NCI-H1930 (cell line): ENCODE measurements at regions not wholly inside any gene's neighbourhood (a gene's known extent, or its start where the extent isn't known, plus 50 kb on each side); places are given as distances from the start of the nearest gene placed in this dataset.
"Not testable (repeated sequence)": the region's sequence is repeated elsewhere in the genome, so short reads cannot be mapped to it uniquely, and the experiment has no call there.

Source experiments
- DNase-seq, 2 experiments: peaks; one replicate each; lab custom pipeline; 2025; lab: John Stamatoyannopoulos, UW

DNA sequence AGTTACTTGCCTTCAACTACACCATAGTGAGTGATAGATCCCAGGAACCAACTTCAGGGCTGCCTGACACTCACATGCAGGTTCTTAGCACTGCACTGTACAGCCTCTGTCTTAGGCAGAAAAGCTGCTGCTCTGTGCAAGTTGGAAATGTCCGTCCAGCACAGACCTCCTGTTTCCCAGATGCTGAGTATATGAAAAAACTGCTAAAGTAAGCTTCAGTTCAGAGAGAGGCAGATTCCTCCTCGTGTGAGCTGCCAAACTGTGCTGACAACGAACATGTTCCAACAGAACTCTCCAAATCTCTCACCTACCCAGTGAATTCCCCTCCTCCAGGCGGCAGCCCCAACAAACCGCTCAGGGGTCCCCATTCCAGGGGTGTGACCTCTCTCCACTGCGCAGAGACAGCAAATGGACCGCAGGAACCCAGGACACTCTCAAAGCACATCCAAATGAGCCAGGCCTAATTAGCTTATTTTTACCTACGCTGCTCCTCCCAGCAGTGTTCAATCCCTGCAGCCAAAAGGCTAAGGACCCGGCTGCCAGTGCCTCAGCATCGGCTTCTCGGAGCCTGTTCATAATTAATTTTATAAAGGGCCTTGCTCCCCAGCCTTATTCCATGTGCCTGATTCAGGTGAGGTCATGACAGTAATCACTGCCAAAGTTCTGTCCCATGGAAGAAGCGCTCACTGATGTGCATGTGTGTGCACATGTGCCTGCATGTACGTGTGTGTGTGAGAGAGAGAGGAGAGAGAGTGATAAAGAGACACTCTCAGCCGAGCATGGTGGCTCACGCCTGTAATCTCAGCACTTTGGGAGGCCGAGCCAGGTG, 159.5 kb upstream of the AUTS2 start:
- no peak for DNase-seq

DNA sequence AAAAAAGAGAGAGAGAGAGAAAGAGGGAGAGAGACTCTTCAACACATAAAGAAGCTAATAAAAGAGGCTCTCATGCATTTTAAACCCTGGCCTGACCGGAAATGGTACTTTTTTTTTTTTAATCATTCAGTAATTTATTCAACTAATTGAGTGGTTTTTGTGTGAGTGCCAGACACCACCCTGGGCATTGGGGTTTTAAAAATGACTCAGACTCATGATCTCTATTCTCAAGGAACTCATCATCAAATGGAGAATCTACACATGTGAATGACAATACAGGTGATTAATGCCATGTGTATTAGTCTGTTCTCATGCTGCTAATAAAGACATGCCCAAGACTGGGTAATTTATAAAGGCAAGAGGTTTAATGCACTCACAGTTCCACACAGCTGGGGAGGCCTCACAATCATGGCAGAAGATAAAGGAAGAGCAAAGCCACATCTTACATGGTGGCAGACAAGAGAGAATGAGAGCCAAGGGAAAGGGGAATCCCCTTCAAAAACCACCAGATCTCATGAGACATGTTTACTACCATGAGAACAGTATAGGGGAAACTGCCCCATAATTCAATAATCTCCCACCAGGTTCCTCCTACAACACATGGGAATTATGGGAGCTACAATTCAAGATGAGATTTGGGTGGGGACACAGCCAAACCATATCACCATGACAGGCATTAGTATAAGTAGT, 158.5 kb upstream of the AUTS2 start:
- DNase-seq = no peak

DNA sequence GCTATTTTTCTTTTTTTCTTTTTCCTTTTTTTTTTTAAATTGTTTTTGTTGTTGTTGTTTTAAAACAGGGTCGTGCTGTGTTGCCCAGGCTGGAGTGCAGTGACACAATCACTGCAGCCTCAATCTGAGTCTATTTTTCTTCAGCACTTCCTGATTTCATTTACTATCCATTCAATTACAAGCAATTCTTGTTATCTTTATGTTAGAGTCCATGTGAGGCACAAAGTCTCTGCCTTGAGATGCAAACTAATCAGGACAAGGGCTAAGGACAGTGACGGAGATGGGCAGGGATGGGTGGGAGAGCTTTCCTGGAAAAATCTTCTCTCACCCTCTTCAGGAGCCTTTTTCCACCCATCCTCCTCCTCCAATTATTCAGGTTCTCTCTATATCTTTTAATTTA, 157.3 kb upstream of the AUTS2 start:
- no peak for DNase-seq

DNA sequence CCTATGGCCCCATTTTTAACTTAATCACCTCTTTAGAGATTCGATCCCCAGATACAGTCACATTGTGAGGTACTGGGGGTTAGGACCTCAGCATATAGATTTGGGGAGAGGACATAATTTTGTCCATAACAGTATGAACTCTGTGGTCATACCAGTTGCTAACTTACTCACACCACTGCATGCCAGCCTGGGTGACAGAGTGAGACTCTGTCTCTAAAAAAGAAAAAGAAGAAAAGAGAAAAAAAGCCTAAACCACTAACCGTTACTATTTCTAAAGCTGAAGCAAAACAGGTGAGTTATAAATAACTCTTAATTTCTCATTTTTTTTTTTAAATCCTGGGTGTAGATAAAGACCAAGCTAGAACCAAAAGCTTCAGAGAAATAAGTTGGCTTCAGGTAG, 155.1 kb upstream of the AUTS2 start:
- no peak for DNase-seq

DNA sequence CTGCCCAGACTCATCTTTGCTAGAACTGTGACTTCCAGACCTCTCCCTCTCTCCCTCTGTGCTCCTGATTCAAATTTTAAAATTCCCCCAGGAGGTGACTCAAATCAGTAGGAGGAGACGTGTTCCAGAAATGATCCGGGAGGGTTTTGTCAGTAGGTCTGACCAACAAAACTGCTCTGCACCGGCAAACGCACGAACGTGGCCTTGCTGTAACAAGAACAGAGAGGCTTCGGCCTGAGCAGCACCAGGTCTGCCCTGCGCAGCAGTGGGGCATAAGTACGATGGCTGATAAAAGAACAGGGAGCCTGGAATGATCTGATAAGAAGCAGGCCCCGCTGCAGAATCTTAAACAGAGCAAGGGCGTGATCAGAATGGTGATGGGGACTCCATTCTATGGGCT, 152.7 kb upstream of the AUTS2 start:
- no peak for DNase-seq

DNA sequence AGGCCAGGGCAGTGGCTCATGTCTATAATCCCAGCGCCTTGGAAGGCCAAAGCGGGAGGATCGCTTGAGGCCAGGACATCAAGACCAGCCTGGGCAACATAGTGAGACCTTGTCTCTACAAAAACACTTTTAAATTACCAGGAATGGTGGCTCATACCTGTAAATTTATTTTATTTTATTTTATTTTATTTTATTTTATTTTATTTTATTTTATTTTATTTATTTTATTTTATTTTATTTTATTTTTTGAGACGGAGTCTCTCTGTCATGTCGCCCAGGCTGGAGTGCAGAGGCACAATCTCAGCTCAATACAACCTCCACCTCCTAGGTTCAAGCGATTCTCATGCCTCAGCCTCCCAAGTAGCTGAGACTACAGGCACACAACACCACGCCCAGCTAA, 152.1 kb upstream of the AUTS2 start:
- not testable (repeated sequence) for DNase-seq

DNA sequence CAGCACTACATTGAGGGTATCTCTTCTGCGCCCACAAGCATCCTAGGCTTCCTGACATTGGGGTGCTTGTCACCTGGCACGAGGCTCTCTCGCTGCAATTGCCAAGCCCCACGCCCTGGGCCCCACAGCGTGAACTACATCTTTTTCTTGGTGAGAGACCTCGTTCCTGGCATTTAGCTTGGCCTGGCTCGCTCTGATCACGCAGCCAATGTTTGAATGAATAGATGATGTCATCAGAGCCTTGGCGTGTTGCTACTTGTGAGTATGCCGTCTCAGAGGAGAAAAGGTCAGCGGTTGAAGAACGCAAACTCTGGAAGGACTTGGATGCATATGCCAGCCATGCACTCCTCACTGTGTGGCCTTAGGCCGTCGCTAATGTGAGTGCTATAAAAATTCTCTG, 150.2 kb upstream of the AUTS2 start:
- no peak for DNase-seq

DNA sequence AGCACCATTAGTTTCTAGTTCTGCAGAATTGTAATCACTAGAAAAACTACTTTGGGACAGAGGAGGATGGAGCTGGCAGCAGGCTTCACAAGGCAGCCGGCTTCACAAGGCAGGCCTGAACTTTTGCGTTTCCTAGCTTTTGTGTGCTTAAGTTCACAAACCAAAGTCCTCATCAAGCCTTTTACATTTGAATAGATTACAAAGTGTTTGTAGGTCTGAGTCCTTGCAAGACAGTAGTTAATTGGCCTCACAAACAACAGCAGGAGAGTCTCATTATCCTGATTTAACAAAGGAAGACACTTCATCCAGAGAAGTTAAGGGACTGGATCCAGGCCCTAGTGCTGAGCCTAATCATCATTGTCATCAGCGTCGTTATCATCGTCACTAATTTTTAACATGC, 147.8 kb upstream of the AUTS2 start:
- no peak for DNase-seq

DNA sequence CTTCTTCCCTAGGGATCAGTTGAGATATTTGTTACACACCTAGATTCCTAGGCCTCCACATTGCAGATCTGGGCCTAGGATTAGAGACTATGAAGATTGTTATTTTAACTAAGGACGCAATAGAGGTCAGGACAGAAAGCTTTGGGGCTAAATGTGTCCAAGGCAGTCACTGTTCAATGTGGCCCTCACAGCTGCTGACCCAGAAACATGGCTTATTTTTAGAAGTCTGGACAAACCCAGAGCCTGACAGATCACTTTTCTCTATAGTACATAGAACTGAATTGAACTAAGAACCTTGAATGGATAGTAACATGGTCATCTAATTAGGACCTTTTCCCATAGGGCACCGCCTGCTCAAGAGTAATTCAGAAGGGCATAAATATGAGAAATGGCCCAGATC, 146.6 kb upstream of the AUTS2 start:
- no peak for DNase-seq

DNA sequence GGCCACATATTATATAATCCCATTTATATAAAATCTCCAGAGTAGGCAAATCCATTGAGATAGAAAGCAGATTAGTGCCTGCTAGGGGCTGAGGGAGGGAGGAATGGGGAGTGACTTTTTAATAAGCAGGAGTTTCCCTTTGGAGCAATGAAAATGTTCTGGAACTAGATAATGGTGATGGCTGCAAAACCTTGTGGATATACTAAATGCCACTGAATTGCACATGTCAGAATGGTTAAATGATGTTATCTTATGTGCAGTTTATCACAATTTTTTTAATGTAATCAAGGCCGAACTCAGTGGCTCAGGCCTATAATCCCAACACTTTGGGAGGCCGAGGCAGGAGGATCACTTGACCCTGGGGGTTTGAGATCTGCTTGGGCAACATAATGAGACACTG, 145.5 kb upstream of the AUTS2 start:
- DNase-seq = no peak

DNA sequence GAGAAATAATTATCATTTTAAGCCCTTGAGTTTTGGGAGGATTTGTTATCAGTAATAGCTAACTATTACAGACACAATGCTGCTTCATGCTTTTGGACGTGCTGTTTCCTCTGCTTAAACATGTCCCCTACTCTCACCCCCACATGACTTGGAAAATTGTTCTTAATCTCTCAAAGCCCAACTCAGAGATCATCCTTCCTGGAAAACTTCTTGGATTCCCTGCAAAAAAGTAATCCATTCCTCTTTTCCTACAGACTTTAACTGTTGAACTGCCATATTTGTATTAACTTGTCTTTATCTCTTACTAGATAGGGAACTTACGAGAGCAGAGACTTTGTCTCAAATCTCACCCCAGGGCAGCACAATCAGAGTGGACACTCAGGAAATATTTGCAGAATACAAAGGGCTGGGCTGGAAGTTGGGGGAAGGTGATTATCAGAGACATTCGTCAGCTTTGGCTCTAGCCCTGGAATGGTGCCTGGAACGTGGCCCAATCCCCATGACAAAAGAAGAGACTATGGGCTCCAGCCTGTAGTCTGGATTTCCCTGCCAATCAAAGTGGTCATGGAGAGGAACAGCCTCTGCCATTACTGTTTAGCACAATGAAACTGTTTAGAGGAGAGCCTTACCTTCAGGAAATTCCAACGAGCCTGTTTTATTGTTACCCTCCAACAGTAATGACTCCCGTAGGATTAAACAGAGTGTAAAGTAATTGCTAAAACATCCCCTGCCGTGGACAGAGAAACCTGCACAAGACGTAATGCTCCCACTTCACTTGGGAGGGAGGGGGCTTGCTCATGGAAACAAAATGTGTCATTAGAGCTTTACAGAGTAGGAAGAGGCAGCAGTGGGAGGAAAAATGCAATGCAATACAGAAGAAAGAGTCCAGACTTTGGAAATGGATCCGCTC, 140.4 kb upstream of the AUTS2 start:
- DNase-seq = no peak

DNA sequence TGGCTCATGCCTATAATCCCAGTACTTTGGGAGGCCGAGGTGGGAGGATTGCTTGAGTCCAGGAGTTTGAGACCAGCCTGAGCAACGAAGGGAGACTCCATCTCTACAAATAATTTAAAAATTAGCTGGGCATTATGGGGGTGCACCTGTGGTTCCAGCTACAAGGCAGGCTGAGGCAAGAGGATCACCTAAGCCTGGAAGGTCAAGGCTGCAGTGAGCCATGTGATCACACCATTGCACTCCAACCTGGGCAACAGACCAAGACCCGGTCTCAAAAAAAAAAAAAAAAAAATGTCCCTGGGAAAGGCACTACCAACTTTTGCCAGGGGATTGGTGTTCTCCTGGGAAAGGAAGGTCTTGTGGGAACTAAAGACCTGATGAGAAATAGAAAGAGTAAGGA, 134.2 kb upstream of the AUTS2 start:
- DNase-seq = no peak

DNA sequence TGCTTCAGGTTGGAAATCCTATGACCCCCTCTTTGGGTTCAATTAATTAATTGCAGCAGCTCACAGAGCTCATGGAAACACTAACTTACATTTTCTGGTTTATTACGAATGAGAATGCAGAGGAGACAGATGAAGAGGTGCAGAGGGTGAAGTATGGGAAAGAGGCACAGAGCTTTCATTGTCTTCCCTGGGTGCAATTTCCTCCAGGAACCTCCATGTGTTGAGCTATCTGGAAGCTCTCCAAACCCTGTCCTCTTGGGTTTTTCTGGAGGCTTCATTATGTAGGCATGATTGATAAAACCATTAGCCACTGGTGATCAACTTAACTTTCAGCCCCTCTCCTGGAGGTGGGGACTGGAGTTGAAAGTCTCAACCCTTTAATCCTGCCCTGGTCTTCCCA, 133.0 kb upstream of the AUTS2 start:
- DNase-seq = no peak

DNA sequence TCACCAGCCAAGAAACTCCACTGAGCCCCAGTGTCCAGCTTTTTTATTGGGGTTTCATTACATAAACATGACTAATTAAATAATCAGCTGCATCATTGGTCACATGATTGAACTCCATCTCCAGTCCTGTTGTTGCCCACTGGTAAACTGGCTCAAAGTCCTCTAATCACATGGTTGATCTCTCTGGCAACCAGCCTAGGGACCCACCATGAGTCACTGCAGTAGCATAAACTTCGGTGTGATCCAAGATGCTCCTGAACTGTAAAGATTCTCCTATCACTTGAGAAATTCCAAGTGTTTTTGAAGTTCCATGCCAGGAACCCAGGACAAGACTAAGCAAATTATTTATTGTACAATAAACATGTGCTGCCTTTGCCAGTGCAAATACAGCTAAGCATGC, 130.4 kb upstream of the AUTS2 start:
- DNase-seq = no peak

DNA sequence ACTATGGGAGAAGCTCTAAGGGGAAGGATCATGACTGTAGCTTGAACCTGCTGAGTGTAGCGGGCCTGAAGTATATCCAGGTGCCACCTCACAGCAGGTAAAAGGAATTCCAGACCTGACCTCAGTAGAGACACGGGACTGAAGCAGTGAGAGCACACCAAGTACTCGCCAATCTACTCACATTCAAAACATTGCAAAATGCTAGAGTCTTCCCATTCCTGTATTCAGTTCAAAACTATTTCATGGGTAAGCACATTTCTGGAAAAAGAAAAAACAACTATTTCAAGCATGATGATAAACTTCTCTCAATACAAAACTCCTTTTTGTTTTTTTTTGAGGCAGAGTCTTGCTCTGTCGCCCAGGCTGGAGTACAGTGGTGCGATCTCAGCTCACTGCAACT, 121.9 kb upstream of the AUTS2 start:
- no peak for DNase-seq

DNA sequence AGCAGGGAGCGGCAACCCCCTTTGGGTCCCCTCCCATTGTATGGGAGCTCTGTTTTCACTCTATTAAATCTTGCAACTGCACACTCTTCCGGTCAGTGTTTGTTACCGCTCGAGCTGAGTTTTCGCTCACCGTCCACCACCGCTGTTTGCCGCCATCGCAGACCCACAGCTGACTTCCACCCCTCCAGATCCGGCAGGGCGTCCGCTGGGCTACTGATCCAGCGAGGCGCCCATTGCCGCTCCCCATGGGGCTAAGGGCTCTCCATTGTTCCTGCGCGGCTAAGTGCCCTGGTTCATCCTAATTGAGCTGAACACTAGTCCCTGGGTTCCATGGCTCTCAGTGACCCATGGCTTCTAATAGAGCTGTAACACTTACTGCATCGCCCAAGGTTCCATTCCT, 115.6 kb upstream of the AUTS2 start:
- DNase-seq = no peak

DNA sequence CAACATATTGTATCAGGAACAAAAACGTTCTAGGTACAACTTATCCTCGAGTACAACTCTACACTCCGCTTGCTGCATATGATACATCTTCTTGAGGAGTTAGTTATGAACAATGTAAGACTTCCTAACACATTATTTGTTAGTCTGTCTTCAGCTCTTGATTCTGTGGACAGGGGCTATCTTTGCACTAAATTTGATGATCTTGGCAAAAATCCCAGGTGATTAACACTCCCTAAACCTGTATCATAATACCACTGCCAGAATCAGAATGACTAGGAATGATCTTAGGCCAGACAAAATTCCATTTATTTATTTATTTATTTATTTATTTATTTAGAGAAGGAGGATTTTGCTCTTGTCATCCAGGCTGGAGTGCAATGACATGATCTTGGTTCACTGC, 108.7 kb upstream of the AUTS2 start:
- no peak for DNase-seq

DNA sequence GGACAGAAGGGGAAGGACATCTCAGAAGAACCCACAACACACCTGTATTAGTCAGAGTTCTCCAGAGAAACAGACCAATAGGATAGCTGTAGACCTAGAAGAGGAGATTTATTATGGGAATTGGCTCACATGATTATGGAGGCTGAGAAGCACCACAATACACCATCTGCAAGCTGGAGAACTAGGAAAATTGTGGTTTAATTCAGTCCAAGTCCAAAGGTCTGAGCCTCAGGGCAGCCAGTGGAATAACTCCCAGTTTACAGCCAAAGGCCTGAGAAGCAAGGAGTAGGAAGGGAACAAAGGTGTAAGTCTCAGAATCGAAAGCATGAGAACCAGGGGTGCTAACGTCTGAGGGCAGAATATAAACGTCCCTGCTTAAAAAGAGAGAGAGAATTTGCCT, 99.6 kb upstream of the AUTS2 start:
- DNase-seq = no peak

DNA sequence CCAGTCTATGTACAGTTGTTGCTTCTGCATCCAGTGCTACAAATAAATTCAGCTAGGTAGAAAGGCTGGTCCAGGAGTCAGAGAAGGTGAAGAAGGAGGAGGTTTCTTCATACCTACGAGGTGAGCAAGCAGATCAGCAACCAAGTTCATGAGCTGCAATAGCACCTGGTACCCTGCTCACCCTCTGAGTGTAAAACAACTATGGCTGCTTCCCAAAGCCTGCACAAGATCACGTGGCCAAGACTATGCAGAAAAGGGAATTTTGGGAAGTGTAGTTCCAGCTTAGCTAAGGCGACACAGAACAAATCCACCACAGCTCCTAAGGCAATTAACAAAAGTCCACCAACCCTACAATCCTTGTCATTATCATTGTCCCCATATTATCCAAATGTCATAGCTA, 95.9 kb upstream of the AUTS2 start:
- DNase-seq = no peak

DNA sequence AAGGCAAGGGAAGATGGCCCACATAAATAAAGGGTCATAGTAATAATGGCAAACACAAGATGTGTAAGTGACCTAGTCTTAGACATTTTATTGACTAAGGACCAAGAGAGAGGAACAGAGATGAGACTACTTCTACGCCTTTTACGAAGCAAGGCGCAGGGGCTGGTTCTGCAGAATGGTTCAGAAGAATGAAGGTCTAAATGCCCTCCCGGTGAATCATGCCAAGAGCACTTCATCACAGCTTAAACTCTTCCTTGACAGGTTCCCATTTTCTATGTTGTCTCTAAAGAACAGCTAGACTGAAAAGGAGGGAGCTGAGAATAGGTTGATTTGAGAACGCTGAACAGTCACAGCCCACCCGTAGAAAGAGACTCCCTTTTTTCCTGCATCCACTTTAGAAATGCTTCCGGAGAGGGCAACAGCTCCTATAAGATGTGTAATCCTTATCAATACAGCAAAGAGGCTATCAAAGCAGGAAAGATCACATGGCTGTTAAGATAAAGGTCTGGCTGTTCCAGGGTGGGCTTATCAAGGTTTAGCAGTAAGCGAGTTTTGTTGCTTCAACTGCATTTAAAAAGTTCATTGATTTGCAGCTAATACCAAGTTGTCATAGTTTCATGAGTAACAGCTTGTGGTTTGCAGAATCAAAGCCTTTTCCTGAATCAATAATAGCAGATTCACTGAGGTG, 93.4 kb upstream of the AUTS2 start:
- DNase-seq = no peak

DNA sequence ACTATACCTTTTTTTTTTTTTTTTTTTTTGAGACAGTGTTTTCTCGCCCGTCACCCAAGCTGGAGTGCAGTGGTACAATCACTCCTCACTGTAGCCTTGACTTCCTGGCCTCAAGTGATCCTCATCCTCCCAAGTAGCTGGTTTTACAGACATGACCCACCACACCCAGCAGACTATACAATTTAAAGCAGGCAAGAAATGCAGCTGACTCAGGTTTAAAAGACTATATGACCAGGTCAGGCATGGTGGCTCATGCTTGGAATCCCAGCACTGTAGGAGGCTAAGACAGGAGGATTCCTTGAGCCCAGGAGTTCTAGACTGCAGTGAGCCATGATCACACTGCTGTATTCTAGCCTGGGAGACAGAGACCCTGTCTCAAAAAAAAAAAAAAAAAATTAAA, 89.5 kb upstream of the AUTS2 start:
- no peak for DNase-seq

DNA sequence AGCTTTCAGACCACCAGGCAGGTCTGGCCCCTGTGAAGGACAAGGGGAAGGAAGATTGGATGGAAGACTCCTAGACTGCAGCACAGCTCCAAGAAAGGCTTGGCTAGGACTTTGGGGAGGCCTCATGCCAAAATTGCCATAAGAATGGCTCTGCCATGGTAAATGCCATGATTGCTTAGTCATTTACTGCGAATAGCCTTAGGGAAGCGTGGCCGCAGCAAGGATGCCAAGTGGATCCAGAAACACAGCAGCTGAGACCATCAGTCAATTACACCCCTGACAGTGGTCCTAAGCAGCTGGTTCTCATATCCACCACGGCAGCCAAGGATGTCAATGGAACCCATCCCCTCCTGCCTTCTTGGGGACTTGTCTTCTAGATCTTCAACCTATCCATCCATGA, 88.2 kb upstream of the AUTS2 start:
- DNase-seq = no peak
